SW 1271 (cell line): ENCODE measurements at regions not wholly inside any gene's neighbourhood (a gene's known extent, or its start where the extent isn't known, plus 50 kb on each side); places are given as distances from the start of the nearest gene placed in this dataset.

Experiments used
- DNase-seq, 2 experiments: peaks; one replicate each; lab custom pipeline; 2025; lab: John Stamatoyannopoulos, UW

DNA sequence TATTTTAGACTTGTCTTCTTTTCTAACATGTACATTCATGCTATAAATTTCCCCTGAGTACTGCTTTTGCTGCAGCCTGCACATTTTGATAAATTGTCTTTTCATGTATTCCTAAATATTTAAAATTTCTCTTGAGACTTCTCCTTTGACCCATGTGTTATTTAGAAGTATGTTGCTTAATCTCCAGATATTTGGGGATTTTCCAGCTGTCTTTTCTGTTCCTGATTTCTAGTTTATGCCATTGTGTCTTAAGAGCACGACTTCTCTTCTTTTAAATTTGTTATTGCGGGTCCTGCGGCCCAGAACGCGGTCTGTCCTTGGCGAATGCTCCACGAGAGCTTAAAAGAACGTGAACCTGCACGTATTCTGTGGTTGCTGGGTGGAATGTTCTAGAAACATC, 136.4 kb downstream of the KIF26A start:
- DNase-seq: no peak

DNA sequence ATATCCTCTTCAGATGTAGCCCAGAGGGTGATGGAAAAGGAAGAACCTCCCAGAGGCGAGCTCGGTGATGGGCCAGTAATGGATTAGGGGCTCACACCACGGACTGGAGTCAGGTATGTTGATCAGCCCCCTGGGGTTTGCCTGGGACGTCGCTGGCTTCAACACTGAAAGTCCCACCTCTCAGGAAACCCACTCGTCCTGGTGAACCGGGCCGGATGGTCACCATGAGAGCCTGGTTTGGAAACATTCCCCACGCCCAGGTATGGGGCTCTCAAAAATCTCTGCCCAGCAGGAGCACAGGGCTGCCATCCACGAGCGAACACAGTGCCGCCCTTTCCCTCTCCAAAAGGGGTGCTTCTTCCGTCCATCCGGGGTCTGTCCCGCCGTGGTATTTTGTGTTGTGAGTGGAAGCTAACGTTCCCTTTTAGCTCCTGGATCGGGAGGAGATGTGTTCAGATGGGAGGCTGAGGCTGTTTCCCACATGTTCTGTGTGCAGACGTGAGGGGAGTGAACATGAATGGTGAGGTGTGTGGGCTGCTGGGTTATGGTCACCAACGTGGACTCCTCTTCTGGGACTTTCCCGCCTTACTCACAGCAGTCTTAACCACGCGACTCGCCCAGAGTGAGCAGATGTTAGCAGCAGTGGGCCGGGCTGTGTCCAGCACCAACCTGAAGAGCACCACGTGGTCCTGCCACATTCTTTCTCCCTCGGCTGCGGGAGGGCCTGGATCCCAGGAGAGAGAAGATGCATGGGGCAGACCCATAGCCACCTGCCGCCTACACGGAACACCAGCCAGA, 139.2 kb downstream of the KIF26A start:
- no peak for DNase-seq

DNA sequence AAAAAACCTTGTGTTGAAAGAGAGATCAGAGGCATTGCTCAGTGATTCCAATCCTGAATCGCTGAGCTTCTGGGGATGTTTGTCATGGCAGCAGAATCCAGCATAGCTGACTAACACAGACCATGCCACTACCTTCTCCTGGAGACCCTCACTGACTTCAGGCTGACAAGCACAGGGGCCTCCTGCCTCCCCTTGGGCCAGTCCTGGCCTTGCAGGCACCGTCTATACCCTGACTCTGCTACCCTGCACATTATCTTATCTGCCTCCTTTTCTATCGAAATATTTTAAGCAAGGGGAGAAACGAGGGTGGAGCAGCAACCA, 139.8 kb downstream of the KIF26A start:
- DNase-seq: no peak

DNA sequence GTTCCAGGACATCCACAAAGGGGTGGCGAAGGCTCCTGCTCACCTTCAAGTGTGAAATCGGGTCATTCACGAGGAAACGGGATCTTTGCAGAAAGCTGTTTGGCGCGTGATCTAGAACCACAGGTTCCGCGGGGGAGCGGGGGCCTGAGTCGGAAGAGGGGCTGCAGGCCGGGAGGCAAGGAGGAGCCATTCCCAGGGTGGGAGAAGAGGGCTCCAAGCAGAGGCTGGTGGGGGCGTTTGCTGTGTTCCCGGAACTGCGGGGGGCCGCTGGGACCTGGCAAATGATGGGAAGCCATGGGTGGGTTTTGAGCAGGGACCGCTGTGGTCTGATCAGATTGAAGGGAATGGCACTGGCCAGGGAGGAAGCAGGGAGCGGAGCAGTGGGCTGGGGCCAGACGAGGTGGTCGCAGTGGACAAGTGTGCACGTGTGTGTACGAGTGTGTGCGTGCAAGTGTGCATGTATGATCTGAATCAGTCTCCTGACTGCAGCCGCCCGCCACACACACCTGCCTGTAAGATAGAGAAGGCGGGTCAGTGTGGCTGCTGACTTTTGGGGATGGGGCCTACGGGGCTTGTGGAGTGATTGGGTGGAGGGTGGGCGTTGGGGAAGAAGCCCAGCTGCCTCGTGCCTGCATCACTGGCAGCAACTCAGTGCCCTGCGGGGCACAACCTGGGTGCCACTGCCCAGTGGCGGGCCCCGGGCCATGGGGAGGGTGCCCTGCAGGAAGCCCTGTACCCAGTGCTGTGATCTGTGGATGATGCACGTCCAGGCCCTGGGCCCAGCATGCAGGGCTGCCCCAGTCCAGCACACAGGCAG, 141.9 kb downstream of the KIF26A start:
- no peak for DNase-seq

DNA sequence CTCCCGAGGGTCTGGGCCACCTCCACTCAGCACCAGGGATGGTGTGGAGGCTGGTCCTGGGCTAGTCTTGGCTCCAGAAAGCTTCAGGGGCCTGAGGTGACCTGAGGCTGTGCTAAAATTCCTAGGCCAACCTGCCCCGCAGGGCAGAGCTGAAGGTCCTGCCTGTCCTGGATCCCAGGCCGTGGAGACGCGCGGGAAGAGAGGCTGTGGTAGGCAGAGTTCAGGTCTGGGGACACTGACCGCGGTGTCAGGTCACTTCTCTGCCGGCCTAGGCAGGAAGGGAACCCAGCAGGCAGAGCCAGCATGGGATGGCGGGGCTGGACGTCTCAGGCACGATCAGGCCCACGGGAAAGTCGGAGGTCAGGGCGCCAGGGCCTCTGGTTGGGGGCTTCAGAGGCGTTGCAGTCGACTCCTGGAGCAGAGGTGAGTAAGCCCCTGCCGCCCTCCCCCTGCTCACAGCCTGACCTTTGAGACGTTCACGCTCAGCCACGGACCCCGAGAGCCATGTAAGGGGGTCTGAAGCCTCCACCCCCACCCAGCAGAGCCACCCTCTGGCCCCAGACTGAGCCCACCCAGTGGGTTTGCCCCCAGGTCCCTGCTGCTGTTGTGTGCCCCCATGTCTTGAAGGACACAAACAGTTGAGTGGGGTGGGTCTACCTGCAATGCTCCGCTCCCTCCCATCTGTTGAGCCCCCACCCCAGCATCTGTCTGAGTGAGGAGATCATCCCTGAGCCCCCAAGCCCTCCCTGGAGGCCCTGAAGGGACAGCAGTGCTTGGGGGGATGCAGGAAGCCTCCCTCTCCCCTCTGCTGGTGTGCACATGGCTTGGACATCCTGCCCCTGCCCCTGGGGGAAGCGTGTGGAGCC, 142.7 kb downstream of the KIF26A start:
- DNase-seq: no peak

DNA sequence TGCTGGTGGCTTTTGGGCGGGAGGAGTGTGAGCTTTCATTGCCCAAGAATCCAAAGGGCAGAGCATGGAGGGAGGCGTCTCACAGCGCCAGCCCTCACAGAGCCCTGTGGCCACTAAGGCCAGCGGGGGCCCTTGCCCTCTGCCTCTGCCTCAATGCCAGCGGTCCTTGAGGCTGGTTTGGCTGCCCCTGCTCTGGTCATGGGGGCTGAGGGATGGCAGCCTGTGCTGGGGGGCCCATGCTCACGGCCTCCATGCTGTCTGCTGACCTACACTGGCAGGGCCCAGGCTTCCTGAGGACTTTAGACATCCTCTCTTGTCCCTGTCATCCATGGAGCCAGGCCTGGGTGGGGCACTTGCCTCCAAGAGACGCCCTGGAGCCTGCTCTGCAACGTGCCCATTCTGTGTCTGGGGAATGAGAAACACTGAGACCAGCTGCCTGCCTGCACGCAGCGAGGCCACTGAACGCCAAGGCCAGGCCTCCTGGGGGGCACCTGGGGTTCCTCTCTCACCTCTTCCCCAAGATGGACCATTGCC, 143.4 kb downstream of the KIF26A start:
- no peak for DNase-seq

DNA sequence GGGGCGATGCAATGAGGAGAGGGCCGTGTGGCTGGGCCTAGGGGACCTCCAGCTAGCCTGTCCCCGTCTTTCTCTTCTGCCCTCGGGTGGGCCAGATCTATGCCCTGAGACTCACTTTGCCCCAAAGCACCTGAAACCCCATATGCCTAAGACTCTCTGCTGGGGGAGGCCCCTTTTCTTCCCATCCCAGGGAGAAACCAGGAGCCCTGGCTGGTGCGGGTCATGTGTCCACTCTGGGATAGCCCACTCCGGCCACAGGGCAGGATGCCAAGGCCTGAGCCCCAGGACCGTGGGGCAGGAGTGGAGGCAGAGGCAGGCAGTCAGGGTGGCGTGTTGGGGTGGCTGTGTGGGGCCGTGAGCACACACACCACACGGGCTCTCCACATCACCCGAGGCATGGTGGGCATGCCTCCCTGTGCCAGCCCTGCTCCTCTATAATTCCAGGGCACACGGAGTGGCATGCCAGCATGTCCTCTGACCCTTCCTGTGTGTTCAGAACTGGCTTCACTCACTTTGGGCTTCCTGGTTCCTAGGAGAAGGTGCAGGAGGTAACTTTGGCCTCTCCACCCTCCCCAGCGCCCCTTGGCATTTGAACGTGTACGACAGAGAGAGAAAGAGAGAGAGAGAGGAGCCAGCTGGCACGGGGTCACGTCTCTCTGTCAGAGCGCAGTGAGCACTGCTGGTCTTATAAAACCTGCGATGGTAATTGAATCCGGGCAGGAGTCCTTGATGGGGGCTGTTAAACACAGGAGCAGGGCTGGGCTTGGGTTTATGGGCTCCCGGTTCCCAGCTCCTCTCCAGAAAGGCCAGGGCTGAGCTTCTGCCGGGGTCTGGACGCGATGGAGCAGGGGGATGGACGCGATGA, 144.2 kb downstream of the KIF26A start:
- no peak for DNase-seq

DNA sequence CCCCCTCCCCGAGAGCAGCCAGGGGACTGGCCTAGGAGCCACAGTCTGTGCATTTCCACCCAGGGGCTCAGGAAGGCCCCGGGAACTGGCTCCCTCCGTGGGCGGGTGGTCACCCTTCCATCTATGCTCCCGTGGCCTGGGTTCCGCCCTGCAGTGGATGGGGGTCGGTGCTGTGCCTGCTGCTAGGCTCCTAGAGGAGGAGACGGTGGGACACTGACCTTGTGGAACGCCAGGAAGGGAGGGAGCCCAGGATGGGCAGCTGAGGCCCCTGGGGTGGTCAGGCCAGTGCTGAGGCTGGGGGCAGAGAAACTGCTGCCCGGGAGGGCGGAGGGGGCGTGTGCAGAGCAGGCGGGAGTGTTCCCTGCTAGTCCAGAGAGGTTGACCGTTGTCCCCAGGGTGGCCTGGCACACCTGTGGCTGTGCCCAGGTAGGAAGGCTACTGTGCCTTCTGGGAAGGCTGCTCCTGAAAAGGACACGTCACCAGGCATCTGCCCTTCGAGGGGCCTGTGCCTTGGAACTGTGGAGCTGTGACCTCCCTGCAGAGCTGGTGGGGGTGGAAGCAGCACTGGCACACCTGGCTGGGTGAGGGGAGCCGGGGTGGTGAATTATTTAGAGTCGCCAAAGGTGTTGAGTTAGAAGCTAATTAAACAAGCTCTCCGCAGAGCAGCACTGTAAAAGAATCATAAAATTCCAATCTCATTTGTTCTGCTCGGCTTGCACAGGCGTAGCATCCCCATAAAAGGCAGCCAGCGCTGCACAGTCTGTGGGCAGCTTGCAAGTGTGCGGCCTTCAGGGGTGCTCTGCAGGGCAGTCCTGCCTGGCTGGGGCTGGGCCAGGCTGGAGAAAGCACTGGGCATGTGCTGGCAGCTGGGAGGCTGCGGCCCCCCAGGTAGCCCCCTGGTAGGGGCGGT, 145.1 kb downstream of the KIF26A start:
- no peak for DNase-seq

DNA sequence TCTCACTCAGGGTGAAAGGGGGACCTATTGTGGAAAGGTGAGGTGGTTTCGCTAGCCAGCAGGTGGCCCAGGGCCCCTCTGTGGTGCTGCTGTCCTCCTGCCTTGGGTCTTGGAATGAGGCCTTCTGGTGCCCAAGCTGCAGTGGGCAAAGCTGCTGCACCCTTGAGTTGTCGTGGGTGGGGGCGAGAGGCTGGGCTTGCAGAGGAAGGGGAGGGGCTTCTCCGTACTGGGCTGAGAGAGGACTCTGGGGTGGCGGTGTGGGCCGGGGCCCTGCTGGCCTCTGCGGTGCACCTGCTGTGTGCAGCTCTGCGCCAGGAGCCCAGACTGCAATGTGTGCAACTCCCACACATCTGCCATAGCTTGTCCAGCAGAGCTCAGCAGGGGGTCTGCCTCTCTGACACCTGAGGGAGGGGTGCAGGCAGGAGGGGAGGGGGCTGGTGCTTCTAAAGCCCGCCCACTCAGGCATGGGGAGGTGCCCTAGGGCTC, 145.8 kb downstream of the KIF26A start:
- no peak for DNase-seq

DNA sequence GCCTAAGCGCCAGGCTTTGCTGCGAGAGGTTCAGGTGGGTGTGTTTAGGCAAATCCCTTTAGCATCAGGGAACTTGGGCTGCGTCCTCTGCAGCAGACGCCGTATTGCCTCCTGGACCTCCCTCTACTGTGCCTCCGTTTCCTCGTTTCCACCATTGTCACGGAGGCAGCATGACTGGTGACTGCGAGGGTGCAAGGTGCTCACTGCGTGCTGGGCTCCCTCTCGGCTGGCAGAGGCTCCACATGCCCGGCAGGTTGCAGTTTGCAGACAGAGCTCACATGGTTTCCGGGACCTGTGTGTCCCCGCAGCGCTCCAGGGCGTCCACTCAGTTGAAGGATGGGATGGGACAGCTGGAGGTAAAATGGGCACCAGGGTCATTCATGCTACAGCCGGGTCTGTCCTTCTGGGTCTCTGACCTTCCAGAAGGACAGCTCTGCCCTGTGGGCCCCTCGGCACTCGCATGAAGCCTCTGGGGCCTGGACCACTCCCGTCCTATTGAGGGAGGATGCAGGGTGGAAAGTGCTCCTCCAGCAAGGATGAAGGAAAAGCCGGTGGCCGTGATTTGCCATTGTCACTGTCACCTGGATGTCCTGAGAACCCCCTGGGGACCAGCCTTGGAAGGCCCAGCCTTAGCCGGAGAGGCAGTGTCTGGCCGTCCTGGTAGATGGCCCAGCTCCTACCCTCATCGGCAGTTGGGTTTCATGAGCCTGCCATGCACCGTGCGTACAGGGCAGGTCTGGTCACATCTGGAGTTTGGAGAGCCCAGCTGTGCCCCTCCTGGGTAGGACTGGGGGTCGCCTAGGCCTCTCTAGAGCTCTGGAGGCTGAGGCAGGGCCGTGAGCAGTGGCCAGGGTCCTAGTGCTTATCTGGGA, 146.5 kb downstream of the KIF26A start:
- no peak for DNase-seq

DNA sequence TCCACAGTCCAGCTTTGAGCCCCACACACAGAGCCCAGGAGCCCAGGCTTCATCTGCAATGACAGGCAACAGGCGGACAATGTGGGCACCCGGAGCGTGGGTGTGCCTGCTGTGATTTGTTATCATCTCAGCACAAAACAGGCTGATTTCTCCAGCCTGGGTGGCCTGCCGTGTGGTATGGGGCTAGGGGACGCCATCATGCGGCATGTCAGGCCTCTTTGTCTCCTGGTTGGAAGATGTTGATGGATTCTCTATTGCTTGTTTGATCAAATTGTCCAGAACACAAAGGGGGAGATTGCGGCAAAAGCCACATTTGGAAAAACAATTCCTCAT, 147.1 kb downstream of the KIF26A start:
- DNase-seq: no peak

DNA sequence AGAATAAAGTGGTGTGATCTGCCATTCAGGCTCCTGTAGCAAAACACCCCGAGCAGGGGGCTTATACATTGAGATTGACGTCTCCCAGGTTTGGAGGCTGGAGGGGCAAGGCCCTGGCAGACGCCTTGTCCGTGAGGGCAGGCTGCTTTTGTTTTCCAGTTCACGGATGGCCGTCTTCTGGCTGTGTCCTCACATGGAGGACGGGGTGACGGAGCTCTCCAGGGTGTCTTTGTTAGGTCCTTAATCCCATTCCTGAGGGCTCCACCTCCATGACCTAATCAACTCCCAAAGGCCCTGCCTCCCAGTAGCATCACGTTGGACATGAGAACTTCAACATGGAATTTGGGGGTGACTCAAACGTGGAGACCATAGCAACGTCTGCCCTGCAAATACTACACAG, 147.7 kb downstream of the KIF26A start:
- DNase-seq: no peak

DNA sequence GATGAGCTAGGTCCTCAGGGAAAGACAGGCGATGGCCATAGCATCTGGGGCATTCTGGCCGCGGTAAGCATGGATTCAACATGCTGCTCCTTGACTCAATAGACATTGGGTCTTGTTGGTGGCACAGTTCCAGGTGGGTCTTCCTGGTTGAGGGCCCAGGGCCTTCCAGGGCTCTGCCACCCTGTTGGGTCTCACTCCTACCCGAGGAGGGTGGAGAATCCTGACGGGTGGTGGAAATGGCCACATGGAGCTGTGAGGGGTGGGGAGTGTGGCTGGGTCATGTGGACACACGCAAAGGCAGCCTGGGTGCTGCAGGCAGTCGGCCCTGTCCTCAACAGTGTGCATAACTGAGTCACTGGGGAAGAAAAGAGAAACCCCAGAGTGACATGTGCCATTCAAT, 148.1 kb downstream of the KIF26A start:
- DNase-seq: no peak

DNA sequence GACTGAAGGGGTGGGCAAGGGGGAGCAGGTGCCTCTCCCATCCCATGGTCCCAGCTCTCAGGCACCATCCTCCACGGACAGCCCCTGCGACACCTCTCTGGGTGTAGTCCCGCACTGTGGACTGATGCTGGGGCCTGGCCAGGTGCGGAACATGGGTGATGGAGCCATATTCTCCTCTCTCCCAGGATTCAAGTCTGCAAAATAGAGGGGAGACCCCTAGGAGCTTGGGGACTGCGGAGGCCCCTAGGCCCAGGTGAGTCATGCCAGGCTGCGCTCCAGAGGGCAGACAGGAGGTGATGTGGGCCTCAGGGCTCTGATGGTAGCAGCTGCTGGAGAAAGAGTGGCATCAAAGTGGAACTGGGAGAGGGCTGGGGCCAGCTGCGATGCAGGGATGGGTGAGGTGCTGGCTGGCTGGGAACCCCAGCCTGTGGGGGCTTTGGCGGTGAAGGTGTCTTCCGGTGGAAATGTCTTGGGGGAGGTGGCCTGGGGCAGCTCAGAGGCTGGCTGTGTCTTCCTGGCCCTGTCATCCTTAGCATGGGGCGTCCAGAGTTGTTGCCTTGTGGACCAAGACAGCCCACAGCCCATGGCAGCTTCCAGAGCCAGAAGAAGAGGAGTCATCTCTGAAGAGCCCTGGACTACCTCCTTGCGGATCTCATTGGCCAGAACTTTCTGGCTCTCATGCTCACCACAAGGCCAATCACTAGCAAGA, 149.1 kb downstream of the KIF26A start:
- no peak for DNase-seq

DNA sequence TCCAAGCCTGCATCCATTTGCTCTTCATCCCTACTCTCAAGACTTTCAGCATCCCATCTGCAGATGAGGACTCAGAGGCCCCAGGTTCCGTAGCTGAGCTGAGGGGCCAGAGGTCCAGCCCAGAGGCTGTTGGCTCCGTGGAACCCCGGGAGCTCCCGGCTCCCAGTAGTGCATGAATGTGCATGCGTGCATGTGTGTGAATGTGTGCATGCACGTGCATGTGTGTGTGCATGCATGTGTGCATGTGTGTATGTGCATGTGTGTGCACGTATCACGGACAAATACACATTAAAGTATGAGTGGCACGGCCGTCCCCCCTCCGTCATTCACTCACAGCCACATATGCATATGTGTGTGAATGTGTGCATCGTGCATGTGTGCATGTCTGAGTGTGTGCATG, 149.9 kb downstream of the KIF26A start:
- no peak for DNase-seq

DNA sequence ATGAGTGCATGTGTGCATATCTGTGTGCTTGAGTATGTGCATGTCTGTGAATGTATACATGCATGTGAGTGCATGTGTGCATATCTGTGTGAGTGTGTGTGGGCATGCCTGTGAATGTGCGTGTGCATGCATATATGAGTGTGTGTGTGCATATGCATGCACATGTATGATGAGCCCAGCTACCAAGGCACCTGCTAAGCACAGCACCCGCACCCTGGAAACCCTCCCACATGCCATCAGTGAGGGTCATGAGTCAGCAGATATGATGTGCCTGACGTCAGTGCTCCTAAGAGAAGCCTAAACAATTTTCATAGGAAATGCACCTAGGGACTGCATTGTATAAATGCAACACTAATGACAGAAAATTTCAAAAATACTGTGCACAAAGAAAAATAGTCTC, 151.1 kb downstream of the KIF26A start:
- DNase-seq: no peak

DNA sequence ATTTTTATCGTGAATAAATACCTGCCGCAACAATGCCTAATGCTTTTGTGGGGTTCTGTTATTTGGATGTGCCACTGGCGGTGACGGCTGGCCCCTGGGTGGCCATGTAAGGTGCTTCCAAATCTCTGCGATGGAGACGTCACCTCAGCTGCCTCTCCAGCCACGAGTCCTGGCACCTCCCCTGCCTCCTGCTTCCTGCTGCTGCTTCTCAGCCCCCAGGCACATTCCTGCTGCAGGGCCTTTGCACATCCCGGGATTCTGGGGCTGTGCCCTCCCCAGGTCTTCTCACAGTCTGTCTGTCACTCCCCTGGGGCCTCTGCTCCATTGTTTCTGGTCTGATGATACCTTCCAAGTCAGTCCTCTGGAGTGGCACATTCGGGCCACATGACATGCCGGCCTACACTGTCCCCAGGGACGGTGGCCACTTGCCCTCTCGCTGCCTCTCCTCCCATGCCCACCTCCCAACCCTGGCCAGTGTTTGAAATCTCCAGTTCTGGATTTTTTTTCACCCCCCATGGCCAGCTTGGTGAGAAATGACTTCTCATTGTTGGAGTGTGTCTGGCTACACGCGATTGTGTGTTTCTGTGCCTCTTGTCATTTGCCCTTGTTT, 151.8 kb downstream of the KIF26A start:
- no peak for DNase-seq

DNA sequence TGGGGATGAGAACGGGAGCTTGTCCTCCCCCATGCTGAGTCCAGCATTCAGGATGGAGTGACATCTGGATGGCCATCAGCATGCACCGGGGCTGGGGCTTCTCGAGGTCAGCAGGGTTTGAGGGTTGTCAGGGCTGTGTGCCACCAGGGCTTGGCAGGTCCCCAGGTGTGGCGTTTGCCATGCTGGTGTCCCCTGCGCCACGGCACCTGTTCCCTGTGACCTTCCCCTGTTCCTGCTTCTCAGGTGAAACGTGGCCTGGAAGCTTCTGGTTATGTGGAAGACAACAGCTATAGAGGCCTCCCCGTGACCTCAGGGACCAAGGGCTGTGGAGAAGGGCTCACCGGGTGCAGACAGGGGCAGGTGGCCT, 152.4 kb downstream of the KIF26A start:
- DNase-seq: no peak
